Astrocyte (in vitro differentiated cells and primary cell): ENCODE measurements at regions not wholly inside any gene's neighbourhood (a gene's known extent, or its start where the extent isn't known, plus 50 kb on each side); places are given as distances from the start of the nearest gene placed in this dataset.

ENCODE experiments used
- EZH2 ChIP-seq: IDR thresholded peaks from 2 replicates; pipeline ENCODE4 v1.6.1; 2012; ENCODE audit warnings: mild to moderate bottlenecking, low read length, inconsistent platforms; ENCODE audit not compliant: insufficient read depth
- TF ChIP-seq, protein P1 (sequence below): IDR thresholded peaks from 2 replicates; pipeline ENCODE4 v1.5.1; 2011; ENCODE audit warnings: low read depth, mild to moderate bottlenecking, inconsistent platforms, low read length, moderate library complexity; ENCODE audit not compliant: insufficient read depth

- TF ChIP-seq, protein P1, sequence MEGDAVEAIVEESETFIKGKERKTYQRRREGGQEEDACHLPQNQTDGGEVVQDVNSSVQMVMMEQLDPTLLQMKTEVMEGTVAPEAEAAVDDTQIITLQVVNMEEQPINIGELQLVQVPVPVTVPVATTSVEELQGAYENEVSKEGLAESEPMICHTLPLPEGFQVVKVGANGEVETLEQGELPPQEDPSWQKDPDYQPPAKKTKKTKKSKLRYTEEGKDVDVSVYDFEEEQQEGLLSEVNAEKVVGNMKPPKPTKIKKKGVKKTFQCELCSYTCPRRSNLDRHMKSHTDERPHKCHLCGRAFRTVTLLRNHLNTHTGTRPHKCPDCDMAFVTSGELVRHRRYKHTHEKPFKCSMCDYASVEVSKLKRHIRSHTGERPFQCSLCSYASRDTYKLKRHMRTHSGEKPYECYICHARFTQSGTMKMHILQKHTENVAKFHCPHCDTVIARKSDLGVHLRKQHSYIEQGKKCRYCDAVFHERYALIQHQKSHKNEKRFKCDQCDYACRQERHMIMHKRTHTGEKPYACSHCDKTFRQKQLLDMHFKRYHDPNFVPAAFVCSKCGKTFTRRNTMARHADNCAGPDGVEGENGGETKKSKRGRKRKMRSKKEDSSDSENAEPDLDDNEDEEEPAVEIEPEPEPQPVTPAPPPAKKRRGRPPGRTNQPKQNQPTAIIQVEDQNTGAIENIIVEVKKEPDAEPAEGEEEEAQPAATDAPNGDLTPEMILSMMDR = no peak
- no peak for TF ChIP-seq EZH2
These were observed 97.3 kb upstream of the ST6GAL2 start for GRCh38 chr2:106983305-106983704.
